ENCODE measurements at regions not wholly inside any gene's neighbourhood (a gene's known extent, or its start where the extent isn't known, plus 50 kb on each side); places are given as distances from the start of the nearest gene placed in this dataset.

- Histone ChIP-seq H3K27me3 (ENCODE audit: control insufficient read depth, insufficient read depth, low read length) (no peaks in the 10 kb centered on the region), H3K4me3 (ENCODE audit: low read depth, low read length) (no peak overlapping the region), H3K27ac (no peak overlapping the region), H3K36me3 (ENCODE audit: control insufficient read depth, insufficient read depth, low read length) (no peaks in the 10 kb centered on the region), H3K9me3 (ENCODE audit: control insufficient read depth, low read length) (no peaks in the 10 kb centered on the region), H3K79me2 (no peaks in the 10 kb centered on the region), H3K4me2 (ENCODE audit: low read length) (no peak overlapping the region), H3K9ac (no peak overlapping the region), H2AFZ (no peak overlapping the region), H3K4me1 (no peaks in the 10 kb centered on the region)
- no peak for TF ChIP-seq CTCF (IDR thresholded peaks at IDR 0.05)
Measured at GRCh38 chr1:82185084-82185483, 384.4 kb downstream of the ADGRL2 start.

GRCh38 chr1:82181846-82182245, 381.1 kb downstream of the ADGRL2 start:
- no peak overlapping the region for H3K27ac ChIP-seq
- no peak overlapping the region for H3K9ac ChIP-seq
- no peak for TF ChIP-seq CTCF (IDR thresholded peaks at IDR 0.05)
- H3K79me2 ChIP-seq, result no peaks in the 10 kb centered on the region
- no peak overlapping the region for H3K4me2 ChIP-seq (ENCODE audit: low read length)
- H3K4me1 ChIP-seq, result no peaks in the 10 kb centered on the region
- no peaks in the 10 kb centered on the region for H3K9me3 ChIP-seq (ENCODE audit: control insufficient read depth, low read length)
- no peak overlapping the region for H3K4me3 ChIP-seq (ENCODE audit: low read depth, low read length)
- H3K36me3 ChIP-seq (ENCODE audit: control insufficient read depth, insufficient read depth, low read length), result no peaks in the 10 kb centered on the region
- H3K27me3 ChIP-seq (ENCODE audit: control insufficient read depth, insufficient read depth, low read length), result no peaks in the 10 kb centered on the region
- no peak overlapping the region for H2AFZ ChIP-seq

- Histone ChIP-seq H3K4me1 (no peaks in the 10 kb centered on the region), H3K79me2 (no peaks in the 10 kb centered on the region), H3K4me3 (ENCODE audit: low read depth, low read length) (no peak overlapping the region), H3K27me3 (ENCODE audit: control insufficient read depth, insufficient read depth, low read length) (no peaks in the 10 kb centered on the region), H3K4me2 (ENCODE audit: low read length) (no peak overlapping the region), H3K27ac (no peak overlapping the region), H3K9ac (no peak overlapping the region), H3K9me3 (ENCODE audit: control insufficient read depth, low read length) (no peaks in the 10 kb centered on the region), H3K36me3 (ENCODE audit: control insufficient read depth, insufficient read depth, low read length) (no peaks in the 10 kb centered on the region), H2AFZ (no peak overlapping the region)
- no peak for TF ChIP-seq CTCF (IDR thresholded peaks at IDR 0.05)
Measured at GRCh38 chr1:82179131-82179530, 378.4 kb downstream of the ADGRL2 start.

GRCh38 chr1:82177192-82177591, 376.5 kb downstream of the ADGRL2 start:
- no peaks in the 10 kb centered on the region for H3K79me2 ChIP-seq
- H3K9me3 ChIP-seq (ENCODE audit: control insufficient read depth, low read length), result no peaks in the 10 kb centered on the region

More at GRCh38 chr1:82177192-82177591, 376.5 kb downstream of the ADGRL2 start:
- TF ChIP-seq CTCF (IDR thresholded peaks at IDR 0.05), result no peak
- H3K27me3 ChIP-seq (ENCODE audit: control insufficient read depth, insufficient read depth, low read length), result no peaks in the 10 kb centered on the region
- H3K4me2 ChIP-seq (ENCODE audit: low read length), result no peak overlapping the region
- H3K4me1 ChIP-seq, result no peaks in the 10 kb centered on the region
- H3K4me3 ChIP-seq (ENCODE audit: low read depth, low read length), result no peak overlapping the region
- H3K9ac ChIP-seq, result no peak overlapping the region
- no peaks in the 10 kb centered on the region for H3K36me3 ChIP-seq (ENCODE audit: control insufficient read depth, insufficient read depth, low read length)
- no peak overlapping the region for H3K27ac ChIP-seq
- no peak overlapping the region for H2AFZ ChIP-seq

Data from parathyroid adenoma (tissue), 2 donors.